ENCODE measurements at regions not wholly inside any gene's neighbourhood (a gene's known extent, or its start where the extent isn't known, plus 50 kb on each side); places are given as distances from the start of the nearest gene placed in this dataset.

DNA sequence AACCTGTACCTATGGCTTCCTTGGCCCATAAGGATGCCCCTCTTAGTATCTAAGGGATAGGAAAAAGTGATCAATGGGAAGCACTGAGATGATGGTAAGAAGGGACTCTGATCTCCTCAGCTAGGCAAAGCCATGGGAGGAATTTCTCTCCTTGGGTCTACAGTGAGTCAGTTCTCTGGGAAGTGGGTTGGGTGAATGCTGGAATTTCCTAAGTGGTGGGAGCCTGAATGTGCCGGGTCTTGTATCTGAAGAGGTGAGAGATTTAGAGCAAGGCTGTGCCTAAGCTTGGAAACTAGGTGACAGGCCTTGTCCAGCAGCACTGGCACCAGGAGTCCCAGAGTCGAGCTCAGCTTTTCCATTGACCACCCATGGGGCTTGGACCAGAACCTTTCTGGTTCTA lies 96.3 kb upstream of the SLC2A1 start:
- TF ChIP-seq, protein P1, sequence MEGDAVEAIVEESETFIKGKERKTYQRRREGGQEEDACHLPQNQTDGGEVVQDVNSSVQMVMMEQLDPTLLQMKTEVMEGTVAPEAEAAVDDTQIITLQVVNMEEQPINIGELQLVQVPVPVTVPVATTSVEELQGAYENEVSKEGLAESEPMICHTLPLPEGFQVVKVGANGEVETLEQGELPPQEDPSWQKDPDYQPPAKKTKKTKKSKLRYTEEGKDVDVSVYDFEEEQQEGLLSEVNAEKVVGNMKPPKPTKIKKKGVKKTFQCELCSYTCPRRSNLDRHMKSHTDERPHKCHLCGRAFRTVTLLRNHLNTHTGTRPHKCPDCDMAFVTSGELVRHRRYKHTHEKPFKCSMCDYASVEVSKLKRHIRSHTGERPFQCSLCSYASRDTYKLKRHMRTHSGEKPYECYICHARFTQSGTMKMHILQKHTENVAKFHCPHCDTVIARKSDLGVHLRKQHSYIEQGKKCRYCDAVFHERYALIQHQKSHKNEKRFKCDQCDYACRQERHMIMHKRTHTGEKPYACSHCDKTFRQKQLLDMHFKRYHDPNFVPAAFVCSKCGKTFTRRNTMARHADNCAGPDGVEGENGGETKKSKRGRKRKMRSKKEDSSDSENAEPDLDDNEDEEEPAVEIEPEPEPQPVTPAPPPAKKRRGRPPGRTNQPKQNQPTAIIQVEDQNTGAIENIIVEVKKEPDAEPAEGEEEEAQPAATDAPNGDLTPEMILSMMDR (IDR thresholded peaks at IDR 0.05) = no peak
- no peak for TF ChIP-seq POLR2A (IDR thresholded peaks at IDR 0.05)

Measured in heart left ventricle (tissue), 13 donors.